Stimulated activated naive CD8-positive, alpha-beta T cell treated with anti-CD3 and anti-CD28 coated beads, Interleukin-15, amount 100 ng/mL, for 72 hours (primary cell): ENCODE measurements at regions not wholly inside any gene's neighbourhood (a gene's known extent, or its start where the extent isn't known, plus 50 kb on each side); places are given as distances from the start of the nearest gene placed in this dataset.

Experiments
- ATAC-seq: fragments of 150-1000 bp; cut with Tn5 transposase; 2 replicates; pipeline ENCODE4 v1.10.0; 2021; ENCODE audit warnings: mild to moderate bottlenecking, moderate library complexity
- DNase-seq, 2 donors: peaks; one replicate each; pipeline ENCODE4 v3.0.0; 2021 to 2022
- H3K27ac Mint-ChIP-seq, 2 donors: one replicate each; pipeline ENCODE4 v1.8.0; 2022; ENCODE audit warnings: mild to moderate bottlenecking in 2 of 2, mixed read lengths in 2 of 2, moderate library complexity in 2 of 2
- H3K27me3 Mint-ChIP-seq: one replicate; pipeline ENCODE4 v1.8.0; 2022; ENCODE audit warnings: mixed read lengths
- H3K4me1 Mint-ChIP-seq: one replicate; pipeline ENCODE4 v1.8.0; 2022; ENCODE audit warnings: mild to moderate bottlenecking, mixed read lengths
- H3K4me3 Mint-ChIP-seq, 2 donors: one replicate each; pipeline ENCODE4 v1.8.0; 2022; ENCODE audit warnings: mild to moderate bottlenecking in 2 of 2, mixed read lengths in 2 of 2, moderate library complexity in 1 of 2
- H3K9me3 Mint-ChIP-seq, 2 donors: one replicate each; pipeline ENCODE4 v1.8.0; 2022; ENCODE audit warnings: mixed read lengths in 2 of 2

DNA sequence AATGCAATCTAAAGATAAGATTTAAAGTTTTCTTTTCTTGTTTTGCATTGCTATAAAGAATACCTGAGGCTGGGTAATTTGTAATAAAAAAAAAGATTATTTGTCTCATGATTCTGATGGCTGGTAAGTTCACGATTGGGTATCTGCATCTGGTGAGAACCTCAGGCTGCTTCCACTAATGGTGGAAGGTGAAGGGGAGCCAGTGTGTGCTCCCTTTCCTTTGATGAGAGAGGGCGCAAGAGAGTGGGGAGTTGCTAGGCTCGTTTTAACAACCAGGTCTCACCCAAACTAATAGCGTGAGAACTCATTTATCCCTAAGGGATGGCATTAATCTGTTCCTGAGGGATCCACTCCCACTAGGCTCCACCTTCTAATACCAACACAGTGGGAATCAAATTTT, 353.2 kb downstream of the BTBD3 start:
- no peak for DNase-seq
- no peak for ATAC-seq
- Mint-ChIP-seq H3K27ac (no peak overlapping the region), H3K4me3 (no peak overlapping the region), H3K9me3 (peaks cover under 1 to 17% of the 10 kb centered on the region in 2 donors), H3K4me1 (no peaks in the 10 kb centered on the region), H3K27me3 (peaks cover 7% of the 10 kb centered on the region)

GRCh38 chr20:12276011-12276673, 358.4 kb downstream of the BTBD3 start:
- H3K27me3 Mint-ChIP-seq, result peaks cover 7% of the 10 kb centered on the region
- no peak for ATAC-seq
- no peak for DNase-seq
- peaks cover 0 to 7% of the 10 kb centered on the region in 2 donors for H3K9me3 Mint-ChIP-seq
- H3K27ac Mint-ChIP-seq, result no peak overlapping the region
- no peak overlapping the region for H3K4me3 Mint-ChIP-seq
- H3K4me1 Mint-ChIP-seq, result no peaks in the 10 kb centered on the region

GRCh38 chr20:12287575-12287974, 369.9 kb downstream of the BTBD3 start:
- DNase-seq (no peak), ATAC-seq (no peak)
- Mint-ChIP-seq H3K27ac (no peak overlapping the region), H3K4me3 (no peak overlapping the region), H3K4me1 (no peaks in the 10 kb centered on the region), H3K9me3 (peaks cover 0 to 9% of the 10 kb centered on the region in 2 donors), H3K27me3 (no peaks in the 10 kb centered on the region)

- H3K4me1 Mint-ChIP-seq, result no peaks in the 10 kb centered on the region
- H3K9me3 Mint-ChIP-seq, result peaks cover 0 to 9% of the 10 kb centered on the region in 2 donors
- H3K27ac Mint-ChIP-seq, result no peak overlapping the region
- no peak for DNase-seq
- no peak for ATAC-seq
- H3K27me3 Mint-ChIP-seq, result no peaks in the 10 kb centered on the region
- no peak overlapping the region for H3K4me3 Mint-ChIP-seq
These were observed 371.8 kb downstream of the BTBD3 start for GRCh38 chr20:12289465-12289864.

- no peak for ATAC-seq
- Mint-ChIP-seq H3K4me3 (no peak overlapping the region), H3K27me3 (no peaks in the 10 kb centered on the region), H3K9me3 (peaks cover 0 to 9% of the 10 kb centered on the region in 2 donors), H3K27ac (no peak overlapping the region), H3K4me1 (no peaks in the 10 kb centered on the region)
- no peak for DNase-seq
These were observed 373.7 kb downstream of the BTBD3 start for GRCh38 chr20:12291386-12291785.

GRCh38 chr20:12293900-12294299, 376.2 kb downstream of the BTBD3 start:
- Mint-ChIP-seq H3K9me3 (peaks cover 19 to 24% of the 10 kb centered on the region in 2 donors), H3K27me3 (no peaks in the 10 kb centered on the region), H3K4me3 (no peak overlapping the region)

GRCh38 chr20:12294678-12295077, 377.0 kb downstream of the BTBD3 start:
- DNase-seq (no peak), ATAC-seq (no peak)
- Mint-ChIP-seq H3K9me3 (peaks cover 19 to 30% of the 10 kb centered on the region in 2 donors), H3K27ac (no peak overlapping the region), H3K4me3 (no peak overlapping the region), H3K4me1 (no peaks in the 10 kb centered on the region), H3K27me3 (no peaks in the 10 kb centered on the region)

More at GRCh38 chr20:12293900-12294299, 376.2 kb downstream of the BTBD3 start:
- DNase-seq (no peak), ATAC-seq (no peak)
- Mint-ChIP-seq H3K4me1 (no peaks in the 10 kb centered on the region), H3K27ac (no peak overlapping the region)

DNA sequence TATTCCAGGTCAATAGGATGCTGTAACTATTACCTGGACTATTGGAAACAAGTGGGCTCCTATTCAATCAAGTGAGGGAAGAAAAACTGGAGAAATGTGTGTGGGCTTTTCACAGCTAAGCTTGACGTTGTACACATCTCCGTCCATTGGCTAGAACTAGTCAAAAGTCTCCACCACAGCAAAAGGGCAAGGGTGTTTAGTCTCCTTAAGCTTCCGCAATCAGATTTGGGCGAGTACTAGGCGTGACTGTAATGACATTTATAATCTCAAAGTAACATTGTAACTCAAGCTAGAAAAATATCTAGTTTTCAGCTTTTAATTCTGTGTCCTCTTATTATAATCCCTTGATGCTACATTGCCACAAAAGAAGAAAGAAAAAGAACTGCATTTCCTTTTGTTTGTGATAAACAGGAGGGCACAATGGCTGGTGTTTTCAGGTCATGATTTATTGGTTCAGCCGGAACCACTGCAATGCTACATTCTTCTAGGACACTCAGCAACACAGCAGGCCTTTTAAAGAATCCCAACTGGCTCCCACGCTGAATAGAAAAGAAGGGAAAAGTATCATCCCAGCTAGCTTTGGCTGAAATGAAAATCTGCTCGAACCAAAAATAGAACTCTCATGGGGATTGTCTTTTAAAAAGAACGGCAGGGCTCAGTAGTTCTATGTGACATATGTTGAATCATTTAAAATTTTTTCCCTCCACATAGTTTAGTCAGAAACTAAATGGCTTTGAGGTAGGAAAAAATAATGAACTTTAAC, 387.7 kb downstream of the BTBD3 start:
- no peaks in the 10 kb centered on the region for H3K4me1 Mint-ChIP-seq
- no peak overlapping the region for H3K4me3 Mint-ChIP-seq
- H3K27ac Mint-ChIP-seq, result no peak overlapping the region
- H3K9me3 Mint-ChIP-seq, result peaks cover 9 to 10% of the 10 kb centered on the region in 2 donors
- DNase-seq (no peak), ATAC-seq (no peak)
- no peaks in the 10 kb centered on the region for H3K27me3 Mint-ChIP-seq

DNA sequence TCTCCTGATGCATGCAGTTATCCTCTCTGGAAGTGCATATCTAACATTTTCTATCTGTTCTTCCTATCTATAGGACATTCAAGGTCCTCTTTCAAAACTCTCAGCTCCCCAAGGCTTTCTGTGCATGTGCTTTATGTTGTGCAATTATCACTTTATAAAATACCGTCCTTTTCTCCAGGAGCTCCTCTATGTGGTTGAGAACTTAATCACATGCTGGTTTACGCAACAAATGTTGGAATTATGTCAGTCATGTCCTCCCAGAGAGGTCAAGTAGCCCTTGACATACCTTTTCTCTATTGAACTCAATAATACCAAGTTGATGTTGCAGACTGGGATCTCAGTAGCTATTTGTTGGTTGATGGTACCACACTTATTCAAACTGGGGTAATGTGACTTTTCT, 388.4 kb downstream of the BTBD3 start:
- Mint-ChIP-seq H3K27ac (no peak overlapping the region), H3K4me1 (no peaks in the 10 kb centered on the region), H3K9me3 (peaks cover 8 to 10% of the 10 kb centered on the region in 2 donors), H3K4me3 (no peak overlapping the region), H3K27me3 (no peaks in the 10 kb centered on the region)
- DNase-seq, result no peak
- no peak for ATAC-seq

GRCh38 chr20:12311094-12311865, 393.6 kb downstream of the BTBD3 start:
- ATAC-seq (no peak), DNase-seq (no peak)
- H3K9me3 Mint-ChIP-seq, result peaks cover 0 to 10% of the 10 kb centered on the region in 2 donors
- no peaks in the 10 kb centered on the region for H3K27me3 Mint-ChIP-seq
- no peak overlapping the region for H3K4me3 Mint-ChIP-seq
- no peaks in the 10 kb centered on the region for H3K4me1 Mint-ChIP-seq
- no peak overlapping the region for H3K27ac Mint-ChIP-seq

DNA sequence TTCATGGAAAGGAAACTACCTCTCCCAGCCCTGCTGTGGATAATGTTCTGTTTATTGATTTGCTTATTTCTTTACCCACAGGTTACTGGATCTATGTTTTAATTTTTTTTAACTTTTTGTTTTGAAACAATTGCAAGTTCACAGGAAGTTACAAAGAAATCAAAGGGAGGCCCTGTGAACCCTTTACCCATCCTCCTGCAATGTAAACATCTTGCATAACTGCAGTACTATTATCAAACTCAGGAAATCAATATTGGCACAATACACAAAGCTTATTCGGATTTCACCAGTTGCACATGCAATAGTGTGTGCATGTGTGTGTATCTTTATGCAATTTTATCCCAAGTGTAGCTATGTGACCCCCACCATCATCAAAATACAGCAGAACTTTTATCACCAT, 398.0 kb downstream of the BTBD3 start:
- Mint-ChIP-seq H3K4me3 (no peak overlapping the region), H3K27me3 (no peaks in the 10 kb centered on the region), H3K27ac (no peak overlapping the region), H3K9me3 (no peaks in the 10 kb centered on the region), H3K4me1 (no peaks in the 10 kb centered on the region)
- ATAC-seq, result no peak
- DNase-seq, result no peak

DNA sequence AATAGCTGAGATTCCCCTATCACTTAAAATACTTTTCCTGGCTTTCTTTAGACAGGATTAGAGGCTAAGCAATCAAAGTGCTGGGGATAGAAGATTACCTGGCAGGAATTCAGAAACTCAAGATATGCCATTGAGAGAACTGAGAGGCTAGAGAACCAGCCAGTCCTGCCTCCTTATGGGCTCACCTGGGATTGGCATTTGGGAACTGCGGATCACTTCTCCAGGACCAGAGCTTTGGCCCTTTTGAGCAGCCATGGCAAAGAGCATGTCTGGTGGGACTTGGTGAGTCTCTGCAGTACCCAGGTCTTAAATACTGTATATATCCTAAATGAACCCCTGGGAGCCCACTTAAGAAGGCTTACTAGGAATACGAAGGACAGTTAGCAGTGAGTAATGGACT, 399.1 kb downstream of the BTBD3 start:
- Mint-ChIP-seq H3K27ac (no peak overlapping the region), H3K4me3 (no peak overlapping the region), H3K4me1 (no peaks in the 10 kb centered on the region), H3K27me3 (no peaks in the 10 kb centered on the region), H3K9me3 (peaks cover 5 to 6% of the 10 kb centered on the region in 2 donors)
- ATAC-seq, result no peak
- DNase-seq, result no peak

- DNase-seq (no peak), ATAC-seq (no peak)
- Mint-ChIP-seq H3K9me3 (peaks cover 7% of the 10 kb centered on the region in 2 donors), H3K4me3 (no peak overlapping the region), H3K4me1 (no peaks in the 10 kb centered on the region), H3K27ac (no peak overlapping the region), H3K27me3 (no peaks in the 10 kb centered on the region)
These were observed 399.7 kb downstream of the BTBD3 start for GRCh38 chr20:12317433-12317832.

DNA sequence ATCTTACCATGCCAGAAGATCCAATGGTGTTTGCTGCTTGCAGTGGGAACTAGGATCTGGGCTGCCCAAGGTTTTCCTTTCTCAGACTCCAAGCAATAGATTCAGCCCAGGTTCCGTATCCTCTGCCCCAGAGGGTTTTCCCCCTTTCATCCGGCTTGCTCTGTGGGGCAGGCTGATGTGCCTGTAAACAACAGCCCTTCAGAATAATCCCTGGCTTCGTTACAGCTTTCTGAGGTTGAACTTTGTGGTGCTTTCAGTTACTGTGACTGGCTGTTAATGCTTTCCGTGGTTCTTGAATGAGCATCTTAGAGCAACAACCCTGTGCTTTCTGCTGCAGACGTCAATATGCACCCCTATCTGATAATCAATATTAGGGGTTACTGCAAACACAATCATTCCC, 400.4 kb downstream of the BTBD3 start:
- Mint-ChIP-seq H3K27ac (no peak overlapping the region), H3K4me1 (no peaks in the 10 kb centered on the region), H3K27me3 (no peaks in the 10 kb centered on the region), H3K9me3 (peaks cover 7% of the 10 kb centered on the region in 2 donors), H3K4me3 (no peak overlapping the region)
- ATAC-seq (no peak), DNase-seq (no peak)

GRCh38 chr20:12321736-12322135, 404.0 kb downstream of the BTBD3 start:
- peaks cover 7% of the 10 kb centered on the region in 2 donors for H3K9me3 Mint-ChIP-seq

GRCh38 chr20:12327205-12327604, 409.5 kb downstream of the BTBD3 start:
- no peak for ATAC-seq
- Mint-ChIP-seq H3K9me3 (peaks cover 6 to 15% of the 10 kb centered on the region in 2 donors), H3K4me3 (no peak overlapping the region), H3K4me1 (no peaks in the 10 kb centered on the region), H3K27me3 (no peaks in the 10 kb centered on the region), H3K27ac (no peak overlapping the region)
- DNase-seq, result no peak

More at GRCh38 chr20:12321736-12322135, 404.0 kb downstream of the BTBD3 start:
- Mint-ChIP-seq H3K4me3 (no peak overlapping the region), H3K27ac (no peak overlapping the region), H3K27me3 (no peaks in the 10 kb centered on the region), H3K4me1 (no peaks in the 10 kb centered on the region)
- ATAC-seq (no peak), DNase-seq (no peak)
